ENCODE measurements at regions not wholly inside any gene's neighbourhood (a gene's known extent, or its start where the extent isn't known, plus 50 kb on each side); places are given as distances from the start of the nearest gene placed in this dataset.
"Not testable (repeated sequence)": the region's sequence is repeated elsewhere in the genome, so short reads cannot be mapped to it uniquely, and the experiment has no call there.

DNA sequence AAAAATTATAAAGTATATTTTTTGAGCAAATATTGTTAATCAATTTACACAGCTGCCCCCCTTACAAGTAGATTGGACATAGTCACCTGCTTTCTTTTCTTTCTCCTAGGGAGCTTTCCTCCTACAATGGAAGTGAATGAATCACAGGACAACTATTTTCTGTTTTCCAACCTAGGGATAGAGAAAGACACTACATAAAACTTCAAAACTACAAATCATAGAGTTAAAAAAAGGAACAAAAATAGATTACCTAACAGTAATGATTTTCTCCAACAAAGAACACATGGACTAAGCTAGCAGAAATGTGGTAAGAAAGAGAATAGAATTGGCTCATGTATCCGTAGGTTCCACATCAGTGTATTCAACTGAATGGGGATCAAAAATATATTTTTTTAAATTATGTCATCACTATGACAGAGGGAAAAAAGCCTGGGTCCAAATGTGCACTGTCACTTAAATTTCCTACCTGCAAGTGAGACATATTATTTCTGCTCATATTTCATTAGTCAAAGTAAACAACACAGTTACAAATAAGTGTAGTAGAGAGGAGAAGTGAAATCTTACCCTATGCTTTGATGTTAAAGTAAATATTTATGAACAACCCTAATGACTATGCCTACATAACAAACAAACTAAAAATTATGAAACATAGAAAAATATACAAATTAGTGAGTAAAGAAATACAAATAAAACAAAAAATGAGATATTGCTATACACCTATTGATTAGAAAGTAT, 756.7 kb downstream of the SOCS6 start:
- DNase-seq: no peak

DNA sequence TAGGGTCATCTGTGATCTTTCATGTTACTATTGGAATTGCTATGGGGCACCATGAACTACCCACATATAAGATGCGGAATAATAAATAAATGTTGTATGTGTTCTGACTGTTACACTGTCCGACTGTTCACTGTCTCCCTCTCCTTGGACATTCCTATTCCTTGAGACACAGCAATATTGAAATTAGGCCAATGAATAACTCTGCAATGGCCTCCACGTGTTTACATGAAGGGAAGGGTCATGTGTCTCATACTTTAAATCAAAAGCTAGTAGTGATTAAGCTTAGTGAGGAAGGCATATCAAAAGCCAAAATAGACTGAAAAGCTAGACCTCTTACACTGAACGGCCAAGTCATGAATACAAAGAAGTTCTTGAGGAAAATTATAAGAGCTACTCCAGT, 751.3 kb downstream of the SOCS6 start:
- DNase-seq: no peak

- no peak for DNase-seq
Measured at GRCh38 chr18:71038196-71038595, 749.4 kb downstream of the SOCS6 start.

GRCh38 chr18:71036783-71037182, 747.9 kb downstream of the SOCS6 start:
- DNase-seq: no peak

- not testable (repeated sequence) for DNase-seq
Measured at GRCh38 chr18:71031296-71032191, 742.7 kb downstream of the SOCS6 start.

GRCh38 chr18:71030085-71030484, 741.2 kb downstream of the SOCS6 start:
- DNase-seq: not testable (repeated sequence)

- no peak for DNase-seq
Measured at GRCh38 chr18:71028285-71028762, 739.5 kb downstream of the SOCS6 start.

GRCh38 chr18:71027531-71027930, 738.7 kb downstream of the SOCS6 start:
- DNase-seq: no peak

- DNase-seq: no peak
Measured at GRCh38 chr18:71025505-71026225, 736.8 kb downstream of the SOCS6 start.

DNA sequence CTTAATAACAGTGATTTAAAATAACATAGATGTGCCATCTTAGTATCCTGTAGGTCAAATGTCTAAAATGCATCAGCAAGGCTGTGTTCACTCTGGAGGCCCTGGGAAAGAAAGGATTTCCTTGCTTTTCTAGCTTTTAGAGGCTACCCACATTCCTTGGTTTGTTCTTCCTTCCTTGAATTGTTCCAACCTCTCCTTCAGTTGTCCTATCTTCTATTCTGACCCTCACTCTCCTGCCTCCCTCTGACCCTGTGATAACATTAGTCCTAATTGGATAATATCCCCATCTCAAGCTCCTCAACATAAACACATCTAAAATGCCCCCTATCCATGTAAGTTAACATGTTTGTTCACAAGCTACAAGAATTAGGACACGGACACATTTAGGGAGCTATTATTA, 733.5 kb downstream of the SOCS6 start:
- DNase-seq: no peak

GRCh38 chr18:71021030-71021362, 732.2 kb downstream of the SOCS6 start:
- no peak for DNase-seq

DNA sequence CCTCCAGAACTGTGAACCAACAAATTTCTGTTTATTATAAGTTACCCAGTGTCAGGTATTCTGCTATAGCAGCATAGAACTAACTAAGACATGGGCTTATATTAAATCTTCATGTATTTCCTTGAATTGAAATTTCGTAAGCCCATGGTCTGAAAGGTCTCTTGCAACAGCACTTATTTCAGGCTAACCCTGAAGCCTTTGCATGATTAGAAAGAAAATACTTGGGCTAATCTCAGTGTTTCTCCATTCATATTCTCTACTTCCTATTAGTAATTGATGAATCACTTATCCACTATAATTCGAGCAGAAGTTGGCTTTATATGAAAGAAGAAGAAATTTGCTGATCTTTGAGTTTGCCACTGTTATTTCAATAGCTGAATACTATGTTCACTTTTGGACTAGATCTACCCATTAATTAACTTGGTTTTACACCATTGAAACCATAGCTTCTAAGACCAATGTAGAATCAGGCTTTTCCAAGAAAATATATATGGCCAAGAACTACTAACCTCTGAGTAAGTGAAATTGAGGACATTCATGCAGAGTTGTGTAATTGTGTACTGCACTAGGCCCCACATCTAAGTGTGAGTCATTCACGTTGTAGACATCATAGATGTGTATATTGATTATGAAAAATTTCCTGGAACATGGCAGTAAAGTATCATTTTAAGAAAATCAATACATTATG, 731.6 kb downstream of the SOCS6 start:
- no peak for DNase-seq

DNA sequence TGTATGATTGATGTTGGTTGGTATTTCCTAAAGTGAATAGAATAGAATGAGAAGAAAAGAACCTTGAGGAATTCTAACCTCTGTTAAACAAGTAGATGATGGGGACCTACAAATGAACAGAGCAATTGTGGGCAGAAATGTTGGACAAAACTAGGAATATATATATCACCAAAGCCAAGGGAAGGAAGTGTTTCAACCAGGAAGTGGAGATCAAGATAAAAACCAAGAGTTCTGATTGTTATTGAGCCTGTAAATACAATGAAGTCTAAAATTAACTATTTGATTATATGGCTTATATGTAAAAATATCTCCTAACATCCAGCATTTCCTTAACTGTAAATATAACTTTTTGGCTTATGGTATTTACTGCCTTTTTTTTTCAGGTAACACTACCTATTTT, 730.0 kb downstream of the SOCS6 start:
- no peak for DNase-seq

- DNase-seq: no peak
Measured at GRCh38 chr18:71012789-71013188, 723.9 kb downstream of the SOCS6 start.

- no peak for DNase-seq
Measured at GRCh38 chr18:71011389-71011788, 722.5 kb downstream of the SOCS6 start.

DNA sequence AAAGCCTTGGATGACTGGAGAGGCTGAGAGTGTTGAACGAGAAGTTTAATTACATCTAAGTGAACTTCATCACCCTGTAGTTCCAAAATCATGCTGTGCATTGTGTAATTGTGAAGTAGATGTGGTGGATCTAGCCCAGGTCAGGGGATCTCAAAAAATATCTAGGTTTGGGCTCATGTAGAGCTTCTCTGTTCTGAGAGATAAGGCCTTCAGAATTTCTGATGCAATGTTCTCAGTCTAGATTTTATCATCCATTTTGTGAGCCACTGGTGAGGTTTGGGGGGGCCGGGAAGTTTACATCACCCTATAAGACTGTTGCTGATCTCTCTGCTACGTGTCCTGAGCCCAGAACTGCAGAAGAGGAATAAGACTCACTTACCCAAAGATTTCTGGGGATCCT, 719.4 kb downstream of the SOCS6 start:
- no peak for DNase-seq

- DNase-seq: no peak
Measured at GRCh38 chr18:71001597-71001996, 712.8 kb downstream of the SOCS6 start.

DNA sequence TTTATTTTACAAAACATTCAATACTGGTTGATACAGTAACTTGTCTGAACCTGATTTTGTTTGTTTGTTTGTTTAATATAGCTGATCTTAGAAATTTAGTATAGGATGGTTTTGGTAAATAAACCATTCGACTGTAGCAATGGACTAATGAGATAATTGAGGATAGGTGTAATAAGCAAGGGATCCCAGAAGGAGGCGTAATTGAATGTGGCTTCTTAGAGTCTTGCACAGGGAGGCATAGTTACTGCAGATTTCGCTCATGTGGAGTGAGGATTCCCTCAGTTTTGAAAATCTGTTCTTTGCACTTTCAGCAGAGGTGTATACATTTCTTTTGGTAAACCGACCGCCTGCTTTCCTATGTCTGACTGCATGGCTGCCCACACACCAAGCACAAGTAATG, 709.6 kb downstream of the SOCS6 start:
- no peak for DNase-seq

GRCh38 chr18:70994116-70994515, 705.3 kb downstream of the SOCS6 start:
- no peak for DNase-seq

- no peak for DNase-seq
Measured at GRCh38 chr18:70991577-70991976, 702.7 kb downstream of the SOCS6 start.

- no peak for DNase-seq
Measured at GRCh38 chr18:70985948-70986347, 697.1 kb downstream of the SOCS6 start.

- DNase-seq: no peak
Measured at GRCh38 chr18:70982292-70982691, 693.4 kb downstream of the SOCS6 start.

Data from NCI-H2029 treated with DMSO at 0.1 percent for 48 hours (cell line).